A673 (cell line): ENCODE measurements at regions not wholly inside any gene's neighbourhood (a gene's known extent, or its start where the extent isn't known, plus 50 kb on each side); places are given as distances from the start of the nearest gene placed in this dataset.

ENCODE experiments used
- CTCF ChIP-seq: fragments of 300-800, 200-600 bp; sonication (generic); conservative IDR thresholded peaks from 2 replicates; pipeline ENCODE4 v1.5.1; 2017; ENCODE audit warnings: low read depth, mild to moderate bottlenecking, antibody characterized with exemption, low read length, moderate library complexity, mixed read lengths
- EZH2 ChIP-seq: fragments of 200-600 bp; sonication (generic); IDR thresholded peaks from 2 replicates; pipeline ENCODE4 v1.6.1; 2017; ENCODE audit warnings: borderline replicate concordance, low read depth, mild to moderate bottlenecking, mixed read lengths, antibody characterized with exemption, low read length; ENCODE audit not compliant: poor library complexity, severe bottlenecking

- no peak for TF ChIP-seq CTCF
- TF ChIP-seq EZH2 = no peak
These were observed 230.5 kb downstream of the TM9SF2 start for GRCh38 chr13:99731747-99732146.
